T follicular helper cell (primary cell): ENCODE measurements at regions not wholly inside any gene's neighbourhood (a gene's known extent, or its start where the extent isn't known, plus 50 kb on each side); places are given as distances from the start of the nearest gene placed in this dataset.

Source experiments
- DNase-seq: peaks from one replicate; pipeline ENCODE4 v3.0.0-alpha.2; 2020; ENCODE audit warnings: low read depth

DNA sequence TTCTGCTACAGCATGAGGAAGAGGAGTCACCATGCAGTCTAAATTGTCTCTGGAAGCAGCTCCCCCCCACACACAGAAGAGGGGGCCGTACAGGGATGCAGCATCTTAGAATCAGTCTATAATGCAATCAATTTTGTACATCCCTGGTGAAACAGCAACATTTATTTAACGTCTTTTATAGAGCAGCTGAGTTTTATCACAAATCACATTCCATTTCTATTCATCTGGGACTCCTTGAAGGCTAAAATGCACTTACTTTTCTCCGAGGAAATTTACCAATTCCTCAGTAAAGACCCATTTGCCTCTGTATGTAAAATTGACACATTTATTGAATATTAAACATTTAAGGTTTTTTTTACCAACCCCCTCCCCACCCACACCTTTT lies 193.9 kb downstream of the PHETA1 start:
- DNase-seq = no peak

DNA sequence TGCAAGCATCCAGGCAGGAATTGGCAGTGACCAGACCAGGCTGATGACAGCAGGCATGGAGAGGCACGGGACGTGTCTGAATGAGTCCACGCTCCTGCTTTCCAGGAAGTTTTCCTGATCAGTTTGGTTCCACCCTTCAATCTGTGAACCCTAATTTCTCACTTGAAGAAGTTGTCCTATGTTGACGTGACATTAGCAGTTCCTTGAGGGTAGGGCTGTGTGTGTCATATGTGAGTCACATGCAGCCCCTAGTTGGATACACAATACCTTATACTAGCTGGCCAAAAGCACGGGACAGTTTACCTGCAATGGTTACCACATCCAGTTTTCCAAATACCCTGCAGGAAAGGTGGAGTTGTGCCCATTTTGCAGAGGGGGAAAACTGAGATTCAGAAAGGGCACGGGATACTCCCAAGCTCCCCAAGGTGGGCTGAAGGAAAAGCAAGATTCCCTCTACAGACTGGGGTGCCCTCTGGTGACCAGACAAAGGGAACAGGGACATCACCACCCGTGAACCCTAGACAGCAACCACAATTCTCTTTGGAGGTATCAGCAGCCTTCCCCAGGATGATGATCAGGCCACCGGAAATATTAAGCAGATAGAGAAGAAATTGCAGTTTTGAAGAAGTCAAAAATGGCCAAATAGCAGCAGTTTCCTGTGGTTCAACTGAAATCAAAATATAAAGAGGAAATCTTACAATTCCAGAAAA lies 194.5 kb downstream of the PHETA1 start:
- no peak for DNase-seq

DNA sequence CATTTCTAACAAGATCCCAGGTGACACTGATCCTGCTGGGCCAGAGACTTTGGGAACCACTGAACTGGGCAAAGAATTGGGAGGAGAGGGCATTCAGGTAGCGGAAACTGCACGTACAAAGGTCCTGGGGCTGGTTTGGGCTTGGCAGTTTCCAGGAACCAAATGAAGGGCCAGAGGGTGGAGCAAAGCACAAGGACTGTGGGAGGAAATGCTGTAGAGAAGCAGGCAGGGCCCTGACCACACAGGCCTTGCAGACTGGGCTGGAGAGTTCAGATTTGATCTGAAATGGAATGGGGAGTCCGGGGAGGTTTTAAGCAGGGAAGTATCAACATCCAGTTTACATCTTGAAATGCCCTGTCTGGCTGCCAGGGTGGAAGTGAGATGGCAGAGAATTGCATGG lies 195.1 kb downstream of the PHETA1 start:
- DNase-seq = no peak

DNA sequence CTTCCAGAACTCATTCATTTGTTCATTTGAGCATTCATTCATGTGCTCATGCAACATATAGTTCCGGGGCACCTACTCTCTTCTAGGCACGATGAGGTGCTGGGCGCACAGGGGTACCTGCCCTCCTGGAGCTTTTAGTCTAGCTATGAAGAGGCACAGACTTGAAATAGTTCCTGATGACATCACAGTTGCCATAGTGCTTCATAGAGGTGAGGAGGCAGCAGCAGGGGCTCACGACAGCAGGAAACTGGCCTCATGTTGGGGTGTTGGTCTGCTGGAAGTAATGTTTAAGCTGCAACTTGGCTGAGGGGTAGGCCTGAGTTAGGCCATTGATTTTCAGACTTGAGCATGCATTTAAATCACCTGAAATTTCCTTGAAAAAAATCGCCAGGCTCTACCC lies 195.5 kb downstream of the PHETA1 start:
- no peak for DNase-seq

DNA sequence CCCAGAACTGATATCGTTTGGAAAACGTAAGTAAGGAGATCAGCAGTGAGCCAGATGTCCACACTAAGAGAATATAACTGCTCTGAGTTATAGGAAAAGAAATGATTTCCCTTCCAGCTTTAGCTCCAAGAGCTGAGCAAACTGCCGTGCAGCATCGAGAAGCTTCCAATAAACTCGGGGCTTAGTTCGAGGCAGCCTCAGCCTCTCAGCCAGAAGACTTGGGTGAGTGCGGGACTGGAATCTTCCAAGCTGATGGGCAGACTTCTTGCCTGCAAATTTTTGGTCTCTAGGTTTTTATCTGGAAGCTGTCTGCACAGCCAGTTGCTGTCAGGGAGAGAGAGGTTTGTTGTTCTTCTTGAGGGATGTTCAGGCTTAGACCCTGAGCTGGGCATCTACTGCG lies 196.1 kb downstream of the PHETA1 start:
- DNase-seq = no peak

DNA sequence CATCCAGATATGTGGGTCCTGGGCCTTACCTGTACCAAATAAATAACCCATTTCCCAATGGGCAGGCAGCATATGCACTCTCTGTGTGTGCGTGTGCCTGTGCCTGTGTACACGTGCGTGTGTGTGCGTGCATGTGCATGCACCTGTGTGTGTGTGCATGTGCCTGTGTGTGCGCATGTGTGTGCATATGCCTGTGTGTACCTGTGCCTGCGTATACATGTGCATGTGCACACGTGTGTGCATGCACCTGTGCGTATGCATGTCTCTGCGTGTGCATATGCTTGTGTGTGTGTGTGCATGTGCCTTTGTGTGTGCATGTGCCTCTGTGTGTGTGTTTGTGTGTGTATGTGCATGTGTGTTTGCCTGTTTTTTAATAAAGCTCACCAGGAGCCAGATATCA lies 197.1 kb downstream of the PHETA1 start:
- DNase-seq = no peak

DNA sequence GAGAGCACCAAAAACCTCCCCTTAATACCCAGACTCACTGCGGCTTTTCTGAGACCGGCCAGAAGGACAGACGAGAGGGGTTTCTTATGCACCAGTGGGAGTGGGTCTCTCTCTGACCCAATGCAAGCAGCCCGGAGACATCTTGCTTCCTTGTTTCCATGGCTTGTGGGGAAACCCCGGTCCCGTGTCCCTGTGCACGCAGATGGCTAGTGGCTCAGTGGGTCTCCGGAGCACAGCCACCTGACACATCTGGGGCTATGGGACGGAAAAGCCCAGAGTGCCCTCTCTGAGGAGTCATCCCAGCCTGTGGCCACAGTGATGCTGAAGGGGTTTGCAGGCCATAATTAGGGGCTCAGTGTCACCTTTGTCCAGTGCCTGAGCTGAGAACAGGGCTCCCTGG lies 197.6 kb downstream of the PHETA1 start:
- DNase-seq = no peak

DNA sequence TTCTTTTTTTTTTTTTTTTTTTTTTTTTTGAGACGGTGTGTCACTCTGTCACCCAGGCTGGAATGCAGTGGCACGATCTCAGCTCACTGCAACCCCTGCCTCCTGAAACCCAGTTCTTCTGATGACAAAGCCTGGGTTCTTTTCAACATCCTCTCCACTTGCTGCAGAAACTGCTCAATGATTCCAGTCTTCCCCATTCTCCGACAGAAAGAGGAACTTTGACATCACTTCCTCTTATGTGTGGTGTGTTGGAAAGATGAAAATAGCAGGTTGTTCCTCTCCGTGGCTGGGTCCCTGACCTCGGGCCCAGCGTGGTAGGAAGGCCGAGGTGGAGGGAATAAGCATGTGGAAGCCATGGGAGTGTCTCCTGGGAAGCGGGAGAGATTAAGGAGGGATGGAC lies 198.4 kb downstream of the PHETA1 start:
- DNase-seq = no peak

DNA sequence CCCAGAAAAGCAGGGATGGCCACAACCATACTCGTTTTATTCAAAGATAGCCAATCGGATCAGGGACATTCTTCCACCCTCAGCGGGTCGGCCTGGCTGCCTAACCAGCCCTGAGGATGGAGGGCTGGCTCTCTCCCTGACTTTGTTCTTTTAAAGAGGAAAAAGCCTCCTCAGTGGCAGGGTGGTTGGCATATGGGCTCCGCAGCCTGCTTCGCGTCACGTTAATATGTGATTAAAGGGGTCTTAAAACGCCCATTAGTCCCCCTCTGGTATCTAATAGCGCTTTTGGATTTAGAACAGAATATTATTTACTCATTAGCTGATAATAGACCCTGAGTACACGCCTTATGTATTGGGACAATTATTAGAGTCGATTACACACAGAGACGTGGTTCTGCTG lies 199.4 kb downstream of the PHETA1 start:
- no peak for DNase-seq

DNA sequence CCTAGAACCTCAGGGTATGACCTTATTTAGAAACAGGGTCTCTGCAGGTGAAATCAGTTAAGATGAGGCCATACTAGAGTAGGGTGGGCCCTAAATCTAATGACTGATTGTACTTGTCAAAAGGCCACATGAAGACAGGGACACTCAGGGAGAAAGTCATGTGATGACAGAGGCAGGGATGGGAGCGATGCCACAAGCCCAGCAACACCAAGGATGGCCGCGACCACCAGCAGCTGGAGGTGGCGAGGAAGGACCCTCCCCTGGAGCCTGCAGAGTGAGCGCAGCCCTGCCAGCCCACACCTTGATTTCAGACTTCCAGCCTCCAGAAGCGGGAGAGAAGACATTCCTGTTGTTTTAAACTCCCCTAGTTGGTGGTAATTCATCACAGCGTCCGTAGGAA lies 199.9 kb downstream of the PHETA1 start:
- no peak for DNase-seq

DNA sequence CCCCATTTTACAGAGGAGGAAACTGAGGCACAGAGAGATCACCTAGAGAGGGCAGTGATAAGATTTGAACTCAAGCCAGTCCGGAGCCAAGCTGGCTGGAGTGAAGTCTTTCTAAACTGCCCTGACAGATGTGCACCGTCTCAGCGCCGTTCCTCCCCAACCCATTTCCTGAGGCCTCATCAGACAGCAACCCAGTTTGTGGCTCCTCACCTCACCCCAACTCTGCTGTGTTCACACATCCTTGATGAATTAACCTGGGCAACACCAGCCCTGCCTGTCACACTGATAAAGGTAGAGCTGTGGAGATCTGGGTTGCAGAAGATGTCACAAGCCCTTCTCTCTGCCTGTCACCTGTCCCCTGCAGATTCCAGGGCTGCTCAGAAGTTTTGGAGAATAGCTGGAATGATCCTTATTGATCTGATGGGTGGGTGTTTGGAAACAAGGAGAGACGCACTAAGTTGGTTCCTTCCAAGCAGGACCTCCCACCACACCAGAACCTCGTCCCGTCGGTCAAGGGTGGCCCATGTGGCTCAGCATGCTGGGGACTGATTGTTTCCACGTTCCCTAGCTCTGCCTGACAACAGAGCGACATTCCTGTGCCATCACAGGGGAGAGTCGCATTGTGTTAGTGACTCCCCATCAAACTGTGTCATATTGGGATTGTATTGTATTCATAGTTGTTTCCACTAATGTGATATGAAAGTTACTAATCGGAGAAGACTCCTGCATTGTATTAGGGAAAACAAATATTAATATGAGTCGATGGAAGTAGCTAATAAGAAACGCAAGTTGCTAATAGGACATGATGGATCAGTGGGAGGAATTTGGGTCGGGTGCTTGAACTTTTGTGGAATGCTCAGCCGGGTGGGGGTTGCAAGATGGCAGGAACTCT lies 200.6 kb downstream of the PHETA1 start:
- no peak for DNase-seq

DNA sequence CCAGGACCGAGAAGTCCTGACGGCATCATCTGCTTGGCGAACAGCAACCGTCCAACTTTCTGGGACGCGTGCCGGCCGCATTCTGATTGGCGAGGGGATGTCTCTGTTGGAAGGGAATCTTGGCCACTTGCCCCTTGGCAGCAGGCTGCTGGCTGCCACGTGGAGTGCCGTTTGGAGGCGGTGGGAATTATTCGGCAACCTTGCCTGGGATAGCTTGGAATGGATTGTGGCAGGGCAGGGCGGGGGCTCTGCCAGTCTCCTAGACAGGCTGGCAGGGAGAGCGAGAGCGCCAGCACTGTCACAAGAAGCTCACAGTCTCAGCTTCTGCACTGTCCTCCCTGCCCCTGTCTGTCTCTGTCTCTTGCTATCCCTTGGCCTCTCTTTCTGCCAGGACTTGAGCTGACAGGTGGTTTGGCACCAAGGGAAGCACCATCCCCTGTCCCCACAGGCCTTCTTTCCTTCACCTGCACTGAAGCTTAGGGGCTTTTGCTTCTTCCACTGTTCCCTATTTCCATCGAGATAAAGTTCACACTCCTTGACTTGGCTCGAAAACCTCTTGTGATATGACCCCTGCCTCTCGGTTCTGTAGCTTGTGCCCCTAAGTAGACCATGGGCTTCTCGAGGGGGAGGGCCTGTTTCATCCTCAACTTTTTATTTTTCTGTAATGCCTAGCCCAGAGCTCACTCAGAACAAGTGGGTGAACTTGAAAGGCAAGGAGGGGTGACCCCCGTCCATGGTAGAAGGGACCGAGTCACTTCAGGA lies 201.9 kb downstream of the PHETA1 start:
- DNase-seq = no peak

DNA sequence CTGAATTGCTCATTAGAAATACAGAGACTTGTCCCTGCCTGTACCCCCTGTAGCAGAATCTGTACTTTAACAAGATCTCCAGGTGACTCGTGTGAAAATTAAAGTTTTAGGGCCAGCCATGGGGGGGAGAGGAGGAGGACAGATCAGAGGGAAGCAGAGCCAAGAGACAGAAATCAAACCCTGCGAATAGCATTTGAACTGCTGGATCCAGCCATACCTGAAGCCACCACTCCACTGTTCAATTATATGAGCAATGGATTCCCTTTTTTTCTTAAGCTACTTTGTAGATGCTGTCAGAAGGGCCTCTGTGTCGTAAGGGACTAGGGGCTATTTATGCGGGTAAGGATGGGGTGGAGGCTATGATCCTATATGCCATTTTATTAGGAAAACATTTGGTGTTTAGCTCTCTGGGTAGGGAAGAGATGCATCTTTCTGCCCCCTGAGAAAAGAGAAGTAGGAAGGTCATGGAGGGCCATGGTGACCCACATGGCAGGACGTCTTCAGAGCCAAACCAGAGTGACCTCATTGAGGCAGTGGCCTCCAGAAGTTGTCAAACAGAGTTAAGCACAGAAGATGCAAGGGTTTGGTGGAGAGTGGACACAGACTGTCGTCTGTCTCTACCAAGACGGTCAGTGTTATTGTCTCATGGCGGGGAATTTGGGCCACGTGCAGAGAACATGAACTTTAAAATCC lies 203.9 kb downstream of the PHETA1 start:
- no peak for DNase-seq

DNA sequence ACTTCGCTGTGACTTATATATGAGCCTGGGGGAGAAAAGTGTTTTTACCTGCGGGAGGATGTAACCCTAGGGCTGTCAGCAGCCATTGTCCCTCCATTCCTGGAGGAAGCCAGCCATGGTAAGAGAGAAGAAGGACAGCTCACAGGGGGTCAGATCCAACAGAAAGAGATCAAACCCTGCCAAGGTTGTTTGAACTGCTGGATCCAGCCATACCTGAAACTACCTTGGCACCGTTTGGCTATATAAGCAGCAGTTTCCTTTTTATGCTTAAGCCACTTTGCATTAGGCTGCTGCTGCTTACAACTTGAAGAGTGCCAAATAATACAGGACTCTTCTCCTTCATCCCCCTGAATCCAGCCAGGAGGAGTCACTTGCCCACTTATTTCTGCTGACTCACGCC lies 205.5 kb downstream of the PHETA1 start:
- DNase-seq = no peak

DNA sequence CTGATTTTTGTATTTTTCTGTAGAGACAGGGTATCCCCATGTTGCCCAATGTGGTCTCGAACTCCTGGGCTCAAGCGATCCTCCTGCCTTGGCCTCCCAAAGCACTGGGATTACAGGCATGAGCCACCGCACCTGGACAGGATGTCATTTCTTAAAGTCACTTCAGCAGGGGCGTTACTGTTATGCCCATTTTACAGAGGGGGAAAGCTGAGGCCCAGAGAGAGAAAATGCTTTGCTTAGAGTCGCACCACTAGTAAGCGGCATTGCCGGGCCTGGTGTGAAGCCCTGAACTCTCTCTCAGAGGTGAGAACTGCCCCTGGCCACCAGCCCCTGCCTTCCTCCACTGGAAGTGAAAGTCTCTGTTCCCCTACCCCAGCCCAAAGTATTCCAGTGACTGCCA lies 207.0 kb downstream of the PHETA1 start:
- no peak for DNase-seq

DNA sequence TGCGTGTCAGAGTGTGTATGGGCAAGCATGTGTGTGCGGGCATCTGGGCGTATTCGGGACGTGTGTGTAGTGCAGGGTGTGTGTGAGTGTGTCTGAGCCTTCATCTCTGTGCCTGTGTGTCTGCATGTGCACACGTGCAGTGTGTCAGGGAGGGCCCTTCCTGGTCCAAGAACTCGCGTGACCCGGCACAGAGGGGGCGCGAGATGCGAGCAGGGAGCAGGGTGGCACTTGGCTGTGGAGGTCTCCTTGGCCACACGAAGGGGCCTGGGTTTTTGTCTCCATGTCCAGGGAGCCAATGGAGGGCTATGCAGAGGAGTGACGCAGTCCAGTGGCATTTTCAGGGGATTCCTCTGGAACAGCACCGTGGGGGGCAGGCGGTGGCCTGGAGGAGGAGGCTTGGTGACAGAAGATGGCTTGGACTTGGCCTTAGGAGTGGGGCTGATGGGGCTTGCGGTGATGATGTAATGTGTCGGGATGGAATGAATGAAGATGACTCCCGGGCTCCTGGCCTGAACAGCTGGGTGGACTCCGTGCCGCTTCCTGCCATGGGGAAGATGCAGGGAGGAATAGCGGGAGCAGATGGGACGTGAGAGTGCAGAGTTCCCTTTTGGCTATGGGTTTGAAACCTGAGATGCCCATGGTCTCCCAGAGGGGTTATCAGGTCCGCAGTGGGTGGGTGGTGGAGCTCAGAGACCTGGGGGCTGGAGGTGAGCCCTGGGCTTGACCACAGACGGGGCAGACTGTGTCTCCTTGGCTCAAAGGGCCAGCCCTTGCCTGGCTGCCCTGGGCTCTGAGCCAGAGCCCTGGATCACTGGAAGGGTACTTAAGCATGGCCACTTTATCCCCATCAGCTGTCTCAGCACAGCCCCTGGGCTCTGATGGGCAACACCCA lies 208.3 kb downstream of the PHETA1 start:
- no peak for DNase-seq

DNA sequence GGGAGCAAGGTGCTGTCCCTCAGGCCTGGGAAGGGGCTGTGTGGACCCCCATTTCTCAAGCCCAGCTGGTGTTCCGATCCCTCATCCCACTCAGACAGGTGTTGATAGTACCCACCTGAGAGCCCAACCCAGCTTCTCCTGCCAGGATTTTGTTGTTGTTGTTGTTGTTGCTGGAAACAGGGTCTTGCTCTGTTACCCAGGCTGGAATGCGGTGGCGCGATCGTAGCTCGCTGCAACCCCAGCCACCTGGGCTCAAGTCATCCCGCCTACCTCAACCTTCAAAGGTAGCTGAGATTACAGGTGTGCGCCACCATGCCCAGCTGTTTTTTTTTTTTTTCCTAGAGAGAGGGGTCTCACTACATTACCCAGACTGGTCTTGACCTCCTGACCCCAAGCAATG lies 209.9 kb downstream of the PHETA1 start:
- DNase-seq = no peak

DNA sequence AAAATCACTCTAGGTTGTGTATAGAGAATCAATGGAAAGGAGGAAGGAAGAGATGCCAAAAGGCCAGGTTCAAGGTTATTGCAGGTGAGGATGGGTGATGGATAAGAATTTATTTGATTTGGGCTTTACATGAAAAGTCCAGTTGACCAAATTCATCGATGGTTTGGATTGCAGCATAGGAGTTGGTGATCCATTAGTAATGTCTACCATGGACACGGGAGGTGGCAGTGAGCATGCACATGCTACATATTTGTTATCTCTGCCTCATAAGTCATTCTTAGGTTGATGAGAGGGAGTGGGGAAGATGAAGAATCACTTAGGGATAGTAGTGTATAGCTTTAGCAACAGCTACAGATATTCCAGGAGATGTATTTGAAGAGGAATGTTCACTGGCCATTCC lies 211.4 kb downstream of the PHETA1 start:
- no peak for DNase-seq

DNA sequence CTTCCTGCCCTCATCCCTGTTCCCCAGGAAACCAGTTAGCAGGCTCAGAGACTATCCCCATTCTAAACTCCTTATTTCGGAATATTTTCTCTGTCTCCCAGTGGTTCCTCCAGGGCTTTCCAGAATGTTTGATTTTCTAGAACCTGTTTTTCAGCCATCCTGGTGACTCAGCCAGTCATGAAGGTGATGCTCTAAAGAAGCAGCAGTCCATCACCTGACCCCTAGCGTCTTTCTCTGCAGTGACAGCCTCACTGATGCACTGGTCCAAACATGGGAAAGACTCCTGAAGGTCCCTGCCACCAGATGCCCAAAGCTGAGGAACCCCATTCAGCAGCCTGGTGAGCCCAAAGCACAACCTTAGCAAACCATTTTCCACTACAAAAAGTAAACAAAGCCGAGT lies 212.6 kb downstream of the PHETA1 start:
- DNase-seq = no peak

DNA sequence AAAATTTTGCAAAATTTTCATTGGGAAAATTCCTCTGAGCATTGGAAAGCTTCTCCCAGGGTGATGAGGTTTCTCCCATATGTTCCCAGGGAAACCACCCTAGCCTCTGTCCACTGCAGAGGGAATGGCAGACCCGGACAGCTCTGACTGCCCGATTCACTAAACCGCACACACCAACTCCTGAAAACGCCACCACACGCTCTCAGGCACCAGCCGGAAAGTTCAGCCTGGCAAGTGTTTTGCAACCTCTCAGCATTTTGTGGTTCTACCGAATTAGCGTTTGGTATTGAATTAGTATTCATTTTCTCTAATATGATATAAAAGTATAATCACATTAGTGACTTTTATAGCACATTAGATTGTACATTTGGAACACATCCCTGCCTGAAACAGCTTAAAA lies 213.4 kb downstream of the PHETA1 start:
- DNase-seq = no peak

DNA sequence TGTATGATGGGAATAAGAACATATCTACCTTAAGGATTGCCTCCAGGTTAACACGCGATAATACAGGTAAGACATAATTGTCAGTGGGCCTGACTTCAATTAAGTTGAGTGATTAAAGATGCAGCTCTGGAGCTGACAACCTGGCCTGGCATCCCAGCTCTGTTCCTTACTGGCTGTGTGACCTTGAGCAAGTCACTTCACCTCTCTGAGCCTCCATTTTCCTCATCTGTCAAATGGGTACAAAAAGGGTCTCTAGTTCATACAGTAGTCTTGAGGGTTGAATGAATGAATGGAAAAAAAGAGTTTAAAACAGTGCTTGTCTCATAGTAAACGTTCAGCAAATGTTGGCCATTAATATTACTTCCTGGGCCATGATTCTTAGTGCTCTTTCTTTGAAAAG lies 213.9 kb downstream of the PHETA1 start:
- no peak for DNase-seq
